ENCODE measurements at regions not wholly inside any gene's neighbourhood (a gene's known extent, or its start where the extent isn't known, plus 50 kb on each side); places are given as distances from the start of the nearest gene placed in this dataset.

DNA sequence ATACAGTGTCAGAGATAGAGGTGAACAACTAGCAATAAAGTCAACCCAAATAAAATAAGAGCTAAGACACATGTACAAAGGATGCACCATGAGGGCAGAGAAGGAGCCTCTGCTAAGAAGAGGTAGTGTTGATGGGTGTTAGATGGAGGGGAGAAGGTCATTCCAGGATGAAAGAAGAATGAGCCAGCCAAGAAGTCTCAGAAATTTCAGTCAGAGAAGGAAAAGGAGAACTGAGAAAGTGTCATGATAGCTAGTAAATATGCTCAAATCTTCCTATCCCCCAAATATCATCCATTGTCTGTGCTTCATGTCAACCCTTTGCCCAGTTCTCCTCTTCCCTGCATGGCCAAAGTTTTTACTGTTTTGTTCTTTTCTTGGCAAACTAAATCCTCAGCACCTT lies 225.2 kb upstream of the BTG1 start:
- TF ChIP-seq CBX5 (IDR thresholded peaks at IDR 0.05; ENCODE audit: low read depth) (no peak), POLR2A (IDR thresholded peaks at IDR 0.05; ENCODE audit: low read depth, low read length) (no peak), RAD21 (IDR thresholded peaks at IDR 0.05; ENCODE audit: insufficient read depth, low read depth, low read length) (no peak), CBFB (IDR thresholded peaks at IDR 0.05; ENCODE audit: low read depth) (no peak), ZNF384 (IDR thresholded peaks at IDR 0.05; ENCODE audit: borderline replicate concordance, low read depth, low read length) (no peak), EP300 (IDR thresholded peaks at IDR 0.05; ENCODE audit: borderline replicate concordance in 1 of 2, control insufficient read depth in 1 of 2, low read depth in 2 of 2, low read length in 2 of 2) (no peak), POLR2AphosphoS5 (IDR thresholded peaks at IDR 0.05; ENCODE audit: low read length) (no peak), ZZZ3 (IDR thresholded peaks at IDR 0.05; ENCODE audit: control insufficient read depth, insufficient read length, low read depth) (no peak), SUPT20H (IDR thresholded peaks at IDR 0.05; ENCODE audit: borderline replicate concordance, control insufficient read depth, low read depth, low read length) (no peak)
- TF ChIP-seq, protein P1, sequence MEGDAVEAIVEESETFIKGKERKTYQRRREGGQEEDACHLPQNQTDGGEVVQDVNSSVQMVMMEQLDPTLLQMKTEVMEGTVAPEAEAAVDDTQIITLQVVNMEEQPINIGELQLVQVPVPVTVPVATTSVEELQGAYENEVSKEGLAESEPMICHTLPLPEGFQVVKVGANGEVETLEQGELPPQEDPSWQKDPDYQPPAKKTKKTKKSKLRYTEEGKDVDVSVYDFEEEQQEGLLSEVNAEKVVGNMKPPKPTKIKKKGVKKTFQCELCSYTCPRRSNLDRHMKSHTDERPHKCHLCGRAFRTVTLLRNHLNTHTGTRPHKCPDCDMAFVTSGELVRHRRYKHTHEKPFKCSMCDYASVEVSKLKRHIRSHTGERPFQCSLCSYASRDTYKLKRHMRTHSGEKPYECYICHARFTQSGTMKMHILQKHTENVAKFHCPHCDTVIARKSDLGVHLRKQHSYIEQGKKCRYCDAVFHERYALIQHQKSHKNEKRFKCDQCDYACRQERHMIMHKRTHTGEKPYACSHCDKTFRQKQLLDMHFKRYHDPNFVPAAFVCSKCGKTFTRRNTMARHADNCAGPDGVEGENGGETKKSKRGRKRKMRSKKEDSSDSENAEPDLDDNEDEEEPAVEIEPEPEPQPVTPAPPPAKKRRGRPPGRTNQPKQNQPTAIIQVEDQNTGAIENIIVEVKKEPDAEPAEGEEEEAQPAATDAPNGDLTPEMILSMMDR (IDR thresholded peaks at IDR 0.05 in 2 of 3, conservative IDR thresholded peaks at IDR 0.05 in 1 of 3; ENCODE audit: control insufficient read depth in 2 of 3, extremely low read depth in 1 of 3, insufficient read depth in 1 of 3, low read depth in 3 of 3, low read length in 3 of 3): no peak
- TF ChIP-seq, protein P2, sequence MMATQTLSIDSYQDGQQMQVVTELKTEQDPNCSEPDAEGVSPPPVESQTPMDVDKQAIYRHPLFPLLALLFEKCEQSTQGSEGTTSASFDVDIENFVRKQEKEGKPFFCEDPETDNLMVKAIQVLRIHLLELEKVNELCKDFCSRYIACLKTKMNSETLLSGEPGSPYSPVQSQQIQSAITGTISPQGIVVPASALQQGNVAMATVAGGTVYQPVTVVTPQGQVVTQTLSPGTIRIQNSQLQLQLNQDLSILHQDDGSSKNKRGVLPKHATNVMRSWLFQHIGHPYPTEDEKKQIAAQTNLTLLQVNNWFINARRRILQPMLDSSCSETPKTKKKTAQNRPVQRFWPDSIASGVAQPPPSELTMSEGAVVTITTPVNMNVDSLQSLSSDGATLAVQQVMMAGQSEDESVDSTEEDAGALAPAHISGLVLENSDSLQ (IDR thresholded peaks at IDR 0.05): no peak
- TF ChIP-seq, protein P3, sequence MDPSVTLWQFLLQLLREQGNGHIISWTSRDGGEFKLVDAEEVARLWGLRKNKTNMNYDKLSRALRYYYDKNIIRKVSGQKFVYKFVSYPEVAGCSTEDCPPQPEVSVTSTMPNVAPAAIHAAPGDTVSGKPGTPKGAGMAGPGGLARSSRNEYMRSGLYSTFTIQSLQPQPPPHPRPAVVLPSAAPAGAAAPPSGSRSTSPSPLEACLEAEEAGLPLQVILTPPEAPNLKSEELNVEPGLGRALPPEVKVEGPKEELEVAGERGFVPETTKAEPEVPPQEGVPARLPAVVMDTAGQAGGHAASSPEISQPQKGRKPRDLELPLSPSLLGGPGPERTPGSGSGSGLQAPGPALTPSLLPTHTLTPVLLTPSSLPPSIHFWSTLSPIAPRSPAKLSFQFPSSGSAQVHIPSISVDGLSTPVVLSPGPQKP (IDR thresholded peaks at IDR 0.05; ENCODE audit: low read depth, low read length): no peak

All from GM12878 (cell line).